Pons (tissue), 1 donor: ENCODE measurements at regions not wholly inside any gene's neighbourhood (a gene's known extent, or its start where the extent isn't known, plus 50 kb on each side); places are given as distances from the start of the nearest gene placed in this dataset.

Source experiments
- DNase-seq: peaks from one replicate; pipeline ENCODE4 v3.0.0-alpha.2; 2016; ENCODE audit warnings: low spot score

DNA sequence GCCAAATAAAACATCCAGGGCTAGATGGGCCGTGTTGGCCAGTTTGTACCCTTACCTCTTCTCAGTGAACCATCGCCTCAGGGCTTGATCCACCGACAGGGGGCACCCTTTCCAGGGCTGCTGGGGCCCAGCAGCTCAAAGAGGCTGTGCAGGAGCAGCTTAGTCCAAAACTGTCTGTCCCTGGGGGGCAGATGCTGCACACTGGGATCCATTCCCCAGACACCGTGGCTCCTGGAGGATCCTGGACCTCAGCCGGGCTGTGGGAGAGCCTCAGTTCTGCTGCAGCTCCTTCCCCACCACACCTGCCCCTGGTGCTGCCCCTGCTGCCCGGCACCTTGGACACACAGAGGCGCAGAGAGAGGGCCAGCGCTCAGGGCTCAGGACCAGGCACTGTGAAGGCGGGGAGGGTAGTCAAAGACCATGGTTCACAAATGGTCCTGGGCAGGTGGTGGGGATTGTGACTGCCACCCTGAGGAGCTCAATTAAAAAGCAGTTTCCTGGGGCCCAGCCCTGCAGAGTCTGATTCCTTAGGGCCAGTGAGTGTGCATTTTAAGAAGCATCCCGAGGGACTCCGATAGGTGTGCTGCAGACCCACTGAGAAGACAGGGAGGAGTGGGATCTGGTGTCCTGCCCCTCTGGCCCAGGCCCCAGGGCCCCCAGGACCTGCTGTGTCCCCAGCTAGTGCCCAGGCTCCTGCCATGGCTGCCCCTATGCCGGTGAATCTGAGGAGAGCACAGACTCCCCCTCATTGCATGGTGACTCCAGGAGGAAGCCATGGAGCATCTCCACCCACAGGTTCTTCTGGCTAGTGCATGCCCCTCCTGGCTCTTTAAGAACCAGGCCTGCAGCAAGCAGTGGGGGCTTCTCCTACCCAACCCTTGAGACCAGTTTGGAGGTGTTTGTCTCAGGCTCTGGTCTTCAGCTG is 86.5 kb upstream of the PRR20G start:
- no peak for DNase-seq

DNA sequence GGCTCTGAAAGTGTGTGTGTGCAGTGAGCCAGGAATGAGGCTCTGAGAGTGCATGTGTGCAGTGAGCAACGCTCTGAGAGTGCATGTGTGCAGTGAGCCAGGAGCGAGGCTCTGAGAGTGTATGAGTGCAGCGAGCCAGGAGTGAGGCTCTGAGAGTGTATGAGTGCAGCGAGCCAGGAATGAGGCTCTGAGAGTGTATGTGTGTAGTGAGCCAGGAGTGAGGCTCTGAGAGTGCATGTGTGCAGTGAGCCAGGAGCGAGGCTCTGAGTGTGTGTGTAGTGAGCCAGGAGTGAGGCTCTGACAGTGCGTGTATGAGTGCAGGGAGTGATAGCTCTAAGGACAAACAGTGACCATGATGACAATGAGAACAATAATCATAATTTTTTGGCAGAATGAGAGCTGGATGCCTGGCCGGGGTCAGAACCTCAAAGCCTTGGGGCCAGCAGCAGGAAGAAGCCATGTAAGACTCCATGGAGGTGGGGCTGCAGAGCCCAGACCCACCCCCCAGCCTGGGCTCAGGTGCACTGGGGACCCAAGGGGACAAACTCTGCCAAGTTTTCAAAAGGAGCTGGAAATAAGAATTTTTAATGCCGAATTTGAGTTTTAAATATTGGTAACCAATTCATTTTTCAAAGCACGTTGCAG is 85.7 kb upstream of the PRR20G start:
- no peak for DNase-seq

DNA sequence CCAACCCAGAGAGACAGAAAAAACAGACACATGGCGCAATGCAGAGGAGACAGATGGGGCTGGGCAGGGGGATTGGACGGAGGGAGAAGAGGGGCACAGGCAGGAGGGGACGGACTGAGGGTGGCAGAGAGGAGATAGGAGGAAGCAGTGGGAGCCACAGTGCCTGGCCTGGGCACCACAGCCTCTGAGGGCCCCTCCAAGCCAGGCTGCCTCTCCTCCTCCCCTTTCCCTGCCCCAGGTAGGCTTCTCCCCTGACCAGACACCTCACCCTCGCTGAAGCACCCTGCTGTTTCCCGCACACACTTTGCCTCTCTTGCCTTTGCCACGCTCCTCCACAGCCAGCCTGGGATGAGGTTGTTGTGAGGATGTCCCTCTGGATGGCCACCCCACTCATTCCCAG is 84.0 kb upstream of the PRR20G start:
- DNase-seq, result no peak

DNA sequence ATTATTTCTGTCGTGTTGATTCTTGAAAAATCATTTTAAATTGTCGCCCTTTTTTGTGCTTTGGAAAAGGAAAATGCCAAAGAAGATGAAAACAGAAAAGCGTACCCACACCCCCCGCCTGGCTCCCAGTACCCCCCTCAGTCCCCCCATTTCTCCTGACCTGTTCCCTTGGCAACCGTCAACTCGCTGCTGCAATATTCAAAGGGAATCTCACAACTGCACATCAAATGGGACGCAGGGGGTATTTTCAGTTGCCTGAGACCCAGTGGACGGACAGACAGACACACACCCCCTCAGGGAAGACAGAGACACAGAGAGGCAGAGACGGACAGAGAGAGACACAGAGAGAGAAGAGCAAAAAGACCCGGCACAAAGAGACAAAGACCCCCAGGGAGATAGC is 83.5 kb upstream of the PRR20G start:
- no peak for DNase-seq

DNA sequence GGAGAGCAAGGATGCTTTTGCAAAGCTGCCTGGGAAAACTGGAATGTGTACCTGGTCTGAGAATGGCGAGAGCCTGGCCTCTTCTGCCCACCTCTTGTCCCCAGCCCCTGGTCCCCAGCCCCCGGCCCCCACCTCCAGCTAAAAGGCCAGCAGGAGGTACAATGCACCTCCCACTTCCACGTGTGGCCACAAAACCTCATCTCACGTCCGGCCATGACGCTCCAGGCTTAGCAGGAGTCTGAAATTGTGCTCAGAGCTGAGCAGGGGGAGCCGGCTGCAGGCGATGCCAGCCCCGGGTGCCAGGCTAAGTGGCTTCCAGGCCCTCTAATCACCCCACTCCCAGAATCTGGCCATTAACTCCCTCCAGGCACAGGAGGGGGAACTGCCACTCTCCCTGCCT is 83.1 kb upstream of the PRR20G start:
- DNase-seq, result no peak

- no peak for DNase-seq
Measured at GRCh38 chr3:127369356-127369935, 81.6 kb upstream of the PRR20G start.

DNA sequence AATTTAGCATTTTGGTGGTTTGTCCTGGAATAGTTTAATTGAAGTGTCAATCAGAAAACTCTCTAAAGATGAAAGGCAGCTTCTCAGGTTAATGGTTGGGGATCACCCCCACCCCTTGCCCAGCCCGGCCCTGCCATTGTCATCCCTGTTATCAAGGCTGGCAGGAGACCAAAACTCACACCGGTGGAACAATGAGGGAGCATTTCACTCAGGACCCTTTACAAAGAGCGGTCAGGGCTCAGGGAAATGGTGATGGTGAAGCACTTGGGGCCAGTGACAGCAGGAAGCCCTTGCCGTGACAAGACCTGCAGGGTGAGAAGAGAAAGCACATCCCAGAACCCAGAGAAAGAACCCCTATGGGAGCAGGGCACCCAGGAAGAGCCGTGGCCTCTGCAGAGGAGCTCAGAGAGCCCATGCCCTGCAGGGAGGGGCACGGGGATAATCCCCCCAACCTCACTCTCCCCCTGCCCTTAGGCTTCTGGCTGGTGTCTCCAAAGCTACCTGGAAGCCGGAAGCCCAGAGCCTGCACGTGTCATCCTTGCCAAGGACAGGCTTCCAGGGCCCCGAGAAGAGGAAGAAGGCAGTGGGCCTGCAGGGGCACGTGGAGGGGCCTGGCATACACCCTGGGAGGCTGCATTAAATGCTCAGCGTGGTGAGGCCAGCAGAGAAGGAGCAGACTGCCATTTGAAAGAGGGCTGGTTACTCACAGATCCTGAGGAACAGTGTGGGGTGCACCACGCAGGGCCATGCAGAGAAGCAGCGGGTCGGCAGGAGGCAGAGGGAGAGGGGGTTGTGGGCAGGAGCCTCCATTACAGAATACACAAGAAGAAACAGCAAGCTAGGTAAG is 80.6 kb upstream of the PRR20G start:
- no peak for DNase-seq

DNA sequence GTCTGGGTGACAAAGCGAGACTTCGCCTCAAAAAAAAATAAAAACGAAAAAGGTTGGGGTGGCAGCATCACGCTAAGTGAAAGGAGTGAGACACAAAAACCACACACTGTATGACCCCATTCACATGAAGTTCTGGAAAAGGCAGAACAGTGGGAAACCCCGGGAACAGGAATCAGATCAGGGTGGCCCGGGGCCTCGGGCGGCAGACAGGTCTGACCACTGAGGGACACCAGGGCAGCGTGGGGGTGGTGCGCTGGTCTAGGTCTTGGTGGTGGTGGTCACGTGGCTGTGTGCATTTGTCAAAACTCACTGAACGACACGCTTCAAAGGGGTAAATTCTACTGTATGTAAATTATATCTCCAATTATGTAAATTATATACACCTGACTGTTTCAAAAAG is 79.7 kb upstream of the PRR20G start:
- no peak for DNase-seq

- DNase-seq, result no peak
Measured at GRCh38 chr3:127366383-127366782, 78.5 kb upstream of the PRR20G start.

GRCh38 chr3:127365163-127365798 is 77.4 kb upstream of the PRR20G start:
- DNase-seq, result no peak

DNA sequence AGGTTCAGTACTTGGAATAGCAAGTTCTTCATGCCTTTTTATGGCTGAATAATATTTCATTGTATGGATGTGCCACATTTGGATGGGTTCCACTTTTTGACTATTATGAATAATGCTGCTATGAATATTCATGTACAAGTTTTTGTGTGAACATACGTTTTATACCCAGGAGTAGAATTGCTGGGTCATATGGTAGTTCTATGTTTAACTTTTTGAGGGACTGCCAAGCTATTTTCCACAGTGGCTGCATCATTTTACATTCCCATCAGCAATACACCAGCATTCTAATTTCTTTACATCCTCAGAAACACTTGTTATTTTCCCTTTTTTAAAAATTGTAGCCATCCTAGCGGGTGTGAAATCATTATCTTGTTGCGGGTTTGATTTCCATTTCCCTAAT is 76.0 kb upstream of the PRR20G start:
- no peak for DNase-seq

GRCh38 chr3:127363171-127363570 is 75.3 kb upstream of the PRR20G start:
- DNase-seq, result no peak

- DNase-seq, result no peak
Measured at GRCh38 chr3:127360647-127361046, 72.8 kb upstream of the PRR20G start.

GRCh38 chr3:127358641-127359040 is 70.8 kb upstream of the PRR20G start:
- DNase-seq, result no peak

DNA sequence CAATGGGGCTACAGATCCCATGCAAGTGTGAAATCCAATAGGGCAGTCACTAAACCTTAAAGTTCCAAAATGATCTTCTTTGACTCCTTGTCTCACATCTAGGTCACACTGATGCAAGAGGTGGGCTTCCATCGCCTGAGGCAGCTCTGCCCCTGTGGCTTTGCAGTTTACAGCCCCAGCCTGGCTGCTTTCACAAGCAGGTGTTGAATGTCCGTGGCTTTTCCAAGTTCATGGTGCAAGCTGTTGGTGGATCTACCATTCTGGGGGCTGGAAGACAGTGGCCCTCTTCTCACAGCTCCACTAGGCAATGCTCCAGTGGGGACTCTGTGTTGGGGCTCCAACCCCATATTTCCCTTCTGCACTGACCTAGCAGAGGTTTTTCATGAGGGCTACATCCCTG is 68.5 kb upstream of the PRR20G start:
- no peak for DNase-seq

GRCh38 chr3:127354761-127355160 is 66.9 kb upstream of the PRR20G start:
- no peak for DNase-seq

DNA sequence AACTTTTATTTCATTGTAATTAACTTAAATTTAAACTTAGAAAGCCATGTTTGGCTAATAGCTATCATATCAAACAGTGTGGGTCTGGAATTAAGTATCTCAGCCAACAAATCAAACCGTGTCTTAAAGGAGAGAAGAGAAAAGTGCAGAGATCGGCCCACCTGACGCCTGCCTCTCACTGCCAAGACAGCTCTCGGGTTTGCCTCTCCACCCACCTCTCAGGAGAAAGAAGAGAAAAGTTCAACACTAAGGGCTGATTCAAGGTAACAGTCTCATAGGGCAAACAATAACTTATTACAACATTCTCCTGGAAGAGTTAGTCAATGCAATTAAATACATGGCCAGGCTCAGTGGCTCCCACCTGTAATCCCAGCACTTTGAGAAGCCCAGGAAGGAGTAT is 64.8 kb upstream of the PRR20G start:
- DNase-seq, result no peak

DNA sequence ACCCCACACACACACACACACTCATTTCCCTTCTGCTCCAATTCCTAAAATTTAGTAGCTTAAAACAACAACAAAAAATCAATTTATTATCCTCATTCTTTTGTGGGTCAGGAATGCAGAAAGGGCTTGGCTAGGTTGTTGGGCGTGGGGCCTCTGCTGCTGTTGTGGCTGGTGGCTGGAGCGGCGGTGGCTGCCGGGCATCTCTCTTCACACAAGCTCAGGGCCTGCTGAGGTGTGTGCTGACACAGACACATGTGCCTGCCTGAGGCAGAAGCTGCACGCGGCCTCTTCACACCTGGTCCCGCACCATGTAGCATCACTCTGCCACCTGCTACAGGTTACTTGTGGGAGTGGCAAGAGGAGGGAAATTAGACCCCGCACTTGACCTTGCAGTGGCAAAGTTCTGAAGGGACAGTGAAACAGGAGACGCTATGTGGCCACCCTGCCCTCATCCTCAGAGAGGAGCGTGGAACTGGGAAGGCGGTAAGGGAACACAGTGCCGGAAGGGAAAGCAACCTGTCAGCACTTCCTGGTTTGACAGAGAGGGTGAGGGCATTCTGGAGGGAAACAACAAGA is 64.0 kb upstream of the PRR20G start:
- DNase-seq, result no peak

DNA sequence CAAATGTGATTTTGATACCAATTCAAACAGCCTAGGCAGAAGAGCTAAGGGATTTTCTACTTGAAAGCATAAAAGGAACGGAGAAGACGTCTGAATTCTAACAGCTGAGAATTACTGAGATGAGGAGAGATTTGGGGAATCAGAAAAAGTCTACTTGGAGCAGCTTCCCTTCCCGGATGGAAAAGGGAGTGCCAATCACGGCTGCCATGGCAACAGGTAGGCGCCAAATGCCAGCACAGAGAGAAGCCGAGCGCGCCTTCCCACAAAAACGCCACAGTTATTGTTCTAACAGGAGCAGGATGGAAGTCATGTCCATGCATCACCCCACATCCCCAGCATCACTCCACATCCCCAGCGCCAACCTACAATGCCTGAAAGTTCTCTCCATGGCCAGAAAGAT is 63.5 kb upstream of the PRR20G start:
- no peak for DNase-seq

GRCh38 chr3:127350172-127351050 is 62.6 kb upstream of the PRR20G start:
- no peak for DNase-seq
